Vagina (tissue), 2 donors: ENCODE measurements at regions not wholly inside any gene's neighbourhood (a gene's known extent, or its start where the extent isn't known, plus 50 kb on each side); places are given as distances from the start of the nearest gene placed in this dataset.

Experiments
- POLR2A ChIP-seq, 2 donors: fragments of 450-650 bp; IDR thresholded peaks; one replicate each; pipeline ENCODE4 v1.6.1; 2017; ENCODE audit warnings: antibody characterized with exemption in 2 of 2, mild to moderate bottlenecking in 2 of 2, moderate library complexity in 2 of 2
- POLR2AphosphoS5 ChIP-seq, 2 donors: sonication (generic); formaldehyde crosslinking; IDR thresholded peaks; one replicate each; pipeline ENCODE4 v1.9.0; 2017; ENCODE audit warnings: antibody characterized with exemption in 2 of 2, mild to moderate bottlenecking in 2 of 2, low read depth in 1 of 2; ENCODE audit not compliant: insufficient read depth in 1 of 2
- TF ChIP-seq, protein P1 (sequence below), 3 experiments: fragments of 450-650 bp in 2 of 3; fragments of 200-600 bp in 1 of 3; sonication (generic) in 1 of 3; IDR thresholded peaks; one replicate each; pipeline ENCODE4 v1.5.1; 2017 to 2019; ENCODE audit warnings: antibody characterized with exemption in 3 of 3, mild to moderate bottlenecking in 2 of 3, moderate library complexity in 2 of 3

DNA sequence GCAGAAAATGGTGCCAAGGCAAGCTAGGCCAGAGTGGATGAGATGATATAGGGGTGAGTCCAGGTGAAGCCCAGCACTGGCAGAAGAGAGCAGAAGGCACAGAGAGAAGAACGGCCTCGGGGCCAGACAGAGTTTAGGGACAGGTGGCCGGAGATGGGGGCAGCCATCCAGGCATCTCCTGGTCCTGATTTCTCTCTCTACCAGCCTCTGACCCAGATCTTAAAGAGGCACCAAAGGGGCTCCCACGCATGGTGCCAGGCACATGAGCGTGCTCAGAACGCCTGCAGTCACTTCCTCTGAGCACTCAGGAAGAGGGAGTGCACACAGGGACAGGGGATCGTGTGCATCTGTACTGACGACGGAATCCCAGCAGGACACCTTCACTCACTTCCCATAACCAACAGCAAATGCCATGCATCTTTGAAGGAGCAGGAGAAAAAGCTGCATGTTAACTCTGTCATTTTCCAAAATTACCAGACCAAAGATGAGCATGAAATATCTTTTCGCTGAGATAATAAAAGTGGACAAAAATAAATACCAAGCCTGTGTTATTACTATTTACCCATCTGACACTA is 427.8 kb upstream of the MYT1L start:
- TF ChIP-seq, protein P1, sequence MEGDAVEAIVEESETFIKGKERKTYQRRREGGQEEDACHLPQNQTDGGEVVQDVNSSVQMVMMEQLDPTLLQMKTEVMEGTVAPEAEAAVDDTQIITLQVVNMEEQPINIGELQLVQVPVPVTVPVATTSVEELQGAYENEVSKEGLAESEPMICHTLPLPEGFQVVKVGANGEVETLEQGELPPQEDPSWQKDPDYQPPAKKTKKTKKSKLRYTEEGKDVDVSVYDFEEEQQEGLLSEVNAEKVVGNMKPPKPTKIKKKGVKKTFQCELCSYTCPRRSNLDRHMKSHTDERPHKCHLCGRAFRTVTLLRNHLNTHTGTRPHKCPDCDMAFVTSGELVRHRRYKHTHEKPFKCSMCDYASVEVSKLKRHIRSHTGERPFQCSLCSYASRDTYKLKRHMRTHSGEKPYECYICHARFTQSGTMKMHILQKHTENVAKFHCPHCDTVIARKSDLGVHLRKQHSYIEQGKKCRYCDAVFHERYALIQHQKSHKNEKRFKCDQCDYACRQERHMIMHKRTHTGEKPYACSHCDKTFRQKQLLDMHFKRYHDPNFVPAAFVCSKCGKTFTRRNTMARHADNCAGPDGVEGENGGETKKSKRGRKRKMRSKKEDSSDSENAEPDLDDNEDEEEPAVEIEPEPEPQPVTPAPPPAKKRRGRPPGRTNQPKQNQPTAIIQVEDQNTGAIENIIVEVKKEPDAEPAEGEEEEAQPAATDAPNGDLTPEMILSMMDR (IDR thresholded peaks at IDR 0.05): no peak
- TF ChIP-seq POLR2AphosphoS5 (IDR thresholded peaks at IDR 0.05; ENCODE audit: insufficient read depth in 1 of 2, low read depth in 1 of 2): no peak
- no peak for TF ChIP-seq POLR2A (IDR thresholded peaks at IDR 0.05)
